ENCODE measurements at regions not wholly inside any gene's neighbourhood (a gene's known extent, or its start where the extent isn't known, plus 50 kb on each side); places are given as distances from the start of the nearest gene placed in this dataset.

DNA sequence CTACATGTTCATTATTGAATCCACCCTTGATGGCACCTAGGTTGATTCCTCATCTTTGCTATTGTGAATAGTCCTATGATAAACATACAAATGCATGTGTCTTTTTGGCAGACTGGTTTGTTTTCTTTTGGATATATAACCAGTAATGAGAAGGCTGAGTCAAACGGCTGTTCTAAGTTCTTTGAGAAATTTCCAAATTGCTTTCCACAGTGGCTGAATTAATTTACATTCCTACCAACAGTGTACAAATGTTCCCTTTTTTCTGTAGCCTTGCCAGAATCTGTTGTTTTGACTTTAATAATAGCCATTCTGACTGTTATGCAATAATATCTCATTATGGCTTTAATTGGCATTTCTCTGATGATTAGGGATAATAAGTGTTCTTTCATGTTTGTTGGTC, 184.9 kb downstream of the CASP12 start:
- 62 to 89% (median 84%) methylated on average over 1 of the region's 1 CpG for WGBS, 5 donors
- H3K36me3 ChIP-seq: no peaks in the 10 kb centered on the region
- TF ChIP-seq CTCF (IDR thresholded peaks at IDR 0.05 in 8 of 11, conservative IDR thresholded peaks at IDR 0.05 in 3 of 11): no peak
- TF ChIP-seq POLR2AphosphoS5 (IDR thresholded peaks at IDR 0.05): no peak
- TF ChIP-seq POLR2A (IDR thresholded peaks at IDR 0.05): no peak
- intact Hi-C loops (cut with DNase I; ENCODE audit: low total_unique reads): no loop called here
- no peaks in the 10 kb centered on the region for H3K27me3 ChIP-seq (replicated peaks in 1 of 7)
- no peak overlapping the region for H3K27ac ChIP-seq
- peaks cover 0 to 5% (median 0%) of the 10 kb centered on the region in 6 donors for H3K4me1 ChIP-seq
- H3K4me3 ChIP-seq: no peak overlapping the region
- DNase-seq: no peak
- no peaks in the 10 kb centered on the region for H3K9me3 ChIP-seq

DNA sequence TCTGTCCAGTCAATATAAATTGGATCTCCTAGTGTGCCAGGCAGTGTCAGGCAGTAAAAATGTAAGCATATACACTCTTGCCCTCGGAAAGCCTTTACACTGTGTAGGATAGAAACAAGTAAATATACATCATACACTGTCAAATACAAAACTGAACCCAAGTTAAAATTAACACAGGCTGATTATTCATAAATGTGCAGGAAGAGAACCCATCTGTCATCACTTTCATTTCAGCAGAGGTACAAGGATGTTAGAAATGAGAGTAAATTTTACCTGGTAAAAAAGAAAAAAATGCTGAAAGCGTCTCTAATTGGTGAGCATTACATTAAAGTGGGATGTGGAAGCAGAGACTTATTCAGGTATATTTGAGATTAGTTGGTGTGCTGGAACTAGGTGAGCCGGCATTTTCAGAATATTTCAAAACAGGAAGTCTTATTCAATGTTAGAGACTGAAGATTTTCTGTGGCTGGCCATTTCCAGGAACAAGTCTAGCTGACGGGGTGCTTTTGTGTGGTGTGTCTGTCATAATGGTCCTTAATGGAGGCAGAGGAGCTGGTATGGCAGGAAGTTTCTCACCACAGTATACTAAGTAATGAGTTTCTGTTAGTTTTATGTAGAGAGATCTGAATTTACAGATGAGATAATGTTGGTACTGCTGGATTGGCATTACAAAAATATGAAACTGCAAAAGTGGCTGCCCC, 192.6 kb downstream of the CASP12 start:
- DNase-seq: peak; percentile 74
- WGBS, 5 donors: 13 to 20% (median 15%) methylated on average over 4 of the region's 4 CpGs
- Histone ChIP-seq H3K36me3 (no peaks in the 10 kb centered on the region), H3K9me3 (no peaks in the 10 kb centered on the region), H3K4me1 (peaks cover 9 to 40% (median 27%) of the 10 kb centered on the region in 6 donors), H3K4me3 (peak overlapping the region in 5 of 8 donors; percentile 4 to 53 (median 13)), H3K27me3 (replicated peaks in 1 of 7) (no peaks in the 10 kb centered on the region), H3K27ac (peak overlapping the region; percentile 64 to 87 (median 78))
- intact Hi-C loops (cut with DNase I; ENCODE audit: low total_unique reads): no loop called here
- TF ChIP-seq CTCF (IDR thresholded peaks at IDR 0.05 in 8 of 11, conservative IDR thresholded peaks at IDR 0.05 in 3 of 11): no peak
- no peak for TF ChIP-seq POLR2AphosphoS5 (IDR thresholded peaks at IDR 0.05)
- no peak for TF ChIP-seq POLR2A (IDR thresholded peaks at IDR 0.05)

DNA sequence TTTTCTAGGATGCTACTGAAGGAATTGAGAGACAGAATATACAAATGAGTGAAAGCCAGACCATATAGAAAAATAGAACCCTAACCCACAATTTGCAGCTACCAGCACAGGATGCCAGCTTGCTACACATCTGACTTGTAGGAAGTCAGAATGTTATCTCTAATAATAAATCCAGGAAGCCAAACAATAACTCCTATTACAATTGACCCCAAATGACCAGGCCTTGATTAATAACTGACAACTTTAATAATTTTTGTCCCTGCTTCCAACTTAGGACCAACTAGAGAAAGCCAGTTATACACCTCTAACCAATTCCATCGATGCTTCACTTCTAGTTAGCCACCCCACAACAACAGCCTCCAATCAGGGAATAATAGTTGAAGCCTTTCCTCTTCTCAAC, 193.4 kb downstream of the CASP12 start:
- H3K27me3 ChIP-seq (replicated peaks in 1 of 7): no peaks in the 10 kb centered on the region
- no peaks in the 10 kb centered on the region for H3K36me3 ChIP-seq
- peak overlapping the region; percentile 64 to 87 (median 78) for H3K27ac ChIP-seq
- no peak overlapping the region for H3K4me3 ChIP-seq
- intact Hi-C loops (cut with DNase I; ENCODE audit: low total_unique reads): no loop called here
- TF ChIP-seq CTCF (IDR thresholded peaks at IDR 0.05 in 8 of 11, conservative IDR thresholded peaks at IDR 0.05 in 3 of 11) (no peak), POLR2A (IDR thresholded peaks at IDR 0.05) (no peak), POLR2AphosphoS5 (IDR thresholded peaks at IDR 0.05) (no peak)
- DNase-seq: no peak
- WGBS, 5 donors: 50 to 63% (median 54%) methylated on average over 1 of the region's 1 CpG
- H3K4me1 ChIP-seq: peaks cover 9 to 43% (median 27%) of the 10 kb centered on the region in 6 donors
- H3K9me3 ChIP-seq: no peaks in the 10 kb centered on the region

GRCh38 chr11:104704146-104704830, 194.0 kb downstream of the CASP12 start:
- H3K27ac ChIP-seq: peak overlapping the region in 7 of 8 donors; percentile 64 to 87 (median 83)
- intact Hi-C loops (cut with DNase I; ENCODE audit: low total_unique reads): no loop called here
- 83 to 97% (median 92%) methylated on average over 2 of the region's 2 CpGs for WGBS, 5 donors
- no peaks in the 10 kb centered on the region for H3K27me3 ChIP-seq (replicated peaks in 1 of 7)
- peaks cover 9 to 43% (median 27%) of the 10 kb centered on the region in 6 donors for H3K4me1 ChIP-seq
- no peaks in the 10 kb centered on the region for H3K9me3 ChIP-seq
- no peak for DNase-seq
- no peak overlapping the region for H3K4me3 ChIP-seq
- TF ChIP-seq CTCF (IDR thresholded peaks at IDR 0.05 in 8 of 11, conservative IDR thresholded peaks at IDR 0.05 in 3 of 11) (no peak), POLR2A (IDR thresholded peaks at IDR 0.05) (no peak), POLR2AphosphoS5 (IDR thresholded peaks at IDR 0.05) (no peak)
- no peaks in the 10 kb centered on the region for H3K36me3 ChIP-seq
